ENCODE measurements at regions not wholly inside any gene's neighbourhood (a gene's known extent, or its start where the extent isn't known, plus 50 kb on each side); places are given as distances from the start of the nearest gene placed in this dataset.

GRCh38 chr1:22352896-22353295, 98.8 kb upstream of the ZBTB40 start:
- intact Hi-C loops (cut with DNase I; ENCODE audit: low total_unique reads) = no loop called here
- peaks cover 0 to 11% (median 0%) of the 10 kb centered on the region in 4 donors for H3K4me1 ChIP-seq
- H3K27ac ChIP-seq = no peak overlapping the region
- DNase-seq = no peak
- H3K27me3 ChIP-seq = peaks cover 95% of the 10 kb centered on the region
- no peaks in the 10 kb centered on the region for H3K36me3 ChIP-seq
- TF ChIP-seq EP300 (IDR thresholded peaks at IDR 0.05; ENCODE audit: low read depth) (no peak), POLR2AphosphoS5 (IDR thresholded peaks at IDR 0.05) (no peak), POLR2A (IDR thresholded peaks at IDR 0.05) (no peak), CTCF (IDR thresholded peaks at IDR 0.05) (no peak)
- no peaks in the 10 kb centered on the region for H3K9me3 ChIP-seq
- WGBS, 2 donors (ENCODE audit: low coverage in 1 of 2) = 90 to 94% methylated on average over 5 to 7 of the region's 7 CpGs
- in situ Hi-C loops (cut with MboI; ENCODE audit: low pct_ligation_motif_present in 1 of 4, low pct_unique_long_range_greater_than_20kb in 1 of 4, low sequenced_read_pairs in 3 of 4) = no loop called here
- no peak overlapping the region for H3K4me3 ChIP-seq

GRCh38 chr1:22359427-22359826, 92.2 kb upstream of the ZBTB40 start:
- no peak overlapping the region for H3K4me3 ChIP-seq
- no peak for TF ChIP-seq POLR2AphosphoS5 (IDR thresholded peaks at IDR 0.05)
- TF ChIP-seq CTCF (IDR thresholded peaks at IDR 0.05) = no peak
- no peak for TF ChIP-seq EP300 (IDR thresholded peaks at IDR 0.05; ENCODE audit: low read depth)
- no peak for TF ChIP-seq POLR2A (IDR thresholded peaks at IDR 0.05)
- peaks cover 73% of the 10 kb centered on the region for H3K27me3 ChIP-seq
- no peak overlapping the region for H3K27ac ChIP-seq
- WGBS, 2 donors (ENCODE audit: low coverage in 1 of 2) = 43 to 63% methylated on average over 4 of the region's 4 CpGs
- intact Hi-C loops (cut with DNase I; ENCODE audit: low total_unique reads) (no loop called here), in situ Hi-C loops (cut with MboI; ENCODE audit: low pct_ligation_motif_present in 1 of 4, low pct_unique_long_range_greater_than_20kb in 1 of 4, low sequenced_read_pairs in 3 of 4) (no loop called here)
- no peak for DNase-seq
- no peaks in the 10 kb centered on the region for H3K4me1 ChIP-seq
- H3K9me3 ChIP-seq = no peaks in the 10 kb centered on the region
- H3K36me3 ChIP-seq = no peaks in the 10 kb centered on the region

- intact Hi-C loops (cut with DNase I; ENCODE audit: low total_unique reads) = no loop called here
- 73 to 100% methylated on average over 2 to 6 of the region's 6 CpGs for WGBS, 2 donors (ENCODE audit: low coverage in 1 of 2)
- H3K4me1 ChIP-seq = no peaks in the 10 kb centered on the region
- in situ Hi-C loops (cut with MboI; ENCODE audit: low pct_ligation_motif_present in 1 of 4, low pct_unique_long_range_greater_than_20kb in 1 of 4, low sequenced_read_pairs in 3 of 4) = no loop called here
- no peak overlapping the region for H3K4me3 ChIP-seq
- no peak overlapping the region for H3K27ac ChIP-seq
- TF ChIP-seq EP300 (IDR thresholded peaks at IDR 0.05; ENCODE audit: low read depth) (no peak), POLR2AphosphoS5 (IDR thresholded peaks at IDR 0.05) (no peak), CTCF (IDR thresholded peaks at IDR 0.05) (no peak)
- peaks cover 64% of the 10 kb centered on the region for H3K27me3 ChIP-seq
- no peaks in the 10 kb centered on the region for H3K36me3 ChIP-seq
- DNase-seq = no peak
- no peaks in the 10 kb centered on the region for H3K9me3 ChIP-seq
Observed at GRCh38 chr1:22362626-22363402, 88.8 kb upstream of the ZBTB40 start.

GRCh38 chr1:22363403-22364325, 88.0 kb upstream of the ZBTB40 start:
- Histone ChIP-seq H3K36me3 (no peaks in the 10 kb centered on the region), H3K9me3 (no peaks in the 10 kb centered on the region), H3K4me3 (no peak overlapping the region), H3K27me3 (peaks cover 63% of the 10 kb centered on the region), H3K27ac (no peak overlapping the region), H3K4me1 (no peaks in the 10 kb centered on the region)
- TF ChIP-seq POLR2AphosphoS5 (IDR thresholded peaks at IDR 0.05) = no peak
- TF ChIP-seq CTCF (IDR thresholded peaks at IDR 0.05) = no peak
- no peak for TF ChIP-seq POLR2A (IDR thresholded peaks at IDR 0.05)
- TF ChIP-seq EP300 (IDR thresholded peaks at IDR 0.05; ENCODE audit: low read depth) = no peak
- no peak for DNase-seq
- 67 to 76% methylated on average over 4 to 13 of the region's 13 CpGs for WGBS, 2 donors (ENCODE audit: low coverage in 1 of 2)
- in situ Hi-C loops (cut with MboI; ENCODE audit: low pct_ligation_motif_present in 1 of 4, low pct_unique_long_range_greater_than_20kb in 1 of 4, low sequenced_read_pairs in 3 of 4) (no loop called here), intact Hi-C loops (cut with DNase I; ENCODE audit: low total_unique reads) (no loop called here)
